DND-41 (cell line): ENCODE measurements at regions not wholly inside any gene's neighbourhood (a gene's known extent, or its start where the extent isn't known, plus 50 kb on each side); places are given as distances from the start of the nearest gene placed in this dataset.

Experiments used
- ATAC-seq: fragments of 200-7000 bp; cut with Tn5 transposase; 3 replicates; pipeline ENCODE4 v1.9.1; 2021; ENCODE audit warnings: low read depth; ENCODE audit not compliant: insufficient read depth
- DNase-seq: peaks from one replicate; pipeline ENCODE4 v3.0.0-alpha.2; 2020
- H2AFZ ChIP-seq: 2 replicates; pipeline ENCODE4 v1.6.0; 2012; ENCODE audit warnings: low read depth, low read length
- H3K27ac ChIP-seq: 2 replicates; pipeline ENCODE4 v1.5.1; 2012; ENCODE audit warnings: low read length, inconsistent platforms
- H3K27me3 ChIP-seq: fragments of 200-600 bp; sonication (generic); 2 replicates; pipeline ENCODE4 v1.6.0; 2012; ENCODE audit warnings: low read length, mild to moderate bottlenecking, inconsistent platforms; ENCODE audit not compliant: insufficient read depth, poor library complexity
- H3K36me3 ChIP-seq: 2 replicates; pipeline ENCODE4 v1.5.1; 2012; ENCODE audit warnings: low read length, inconsistent platforms; ENCODE audit not compliant: insufficient read depth
- H3K4me1 ChIP-seq: 2 replicates; pipeline ENCODE4 v1.5.1; 2012; ENCODE audit warnings: mild to moderate bottlenecking, low read length; ENCODE audit not compliant: insufficient read depth
- H3K4me2 ChIP-seq: 2 replicates; pipeline ENCODE4 v1.6.0; 2012; ENCODE audit warnings: mild to moderate bottlenecking, moderate library complexity, low read length, inconsistent platforms; ENCODE audit not compliant: insufficient read depth
- H3K4me3 ChIP-seq, 2 experiments: fragments of 200-600 bp in 1 of 2; shearing (Covaris generic) in 1 of 2; 2 replicates each; pipeline ENCODE4 v1.5.1; 2012 to 2016; ENCODE audit warnings: inconsistent platforms in 2 of 2, low read length in 2 of 2, mild to moderate bottlenecking in 2 of 2, low read depth in 1 of 2, moderate library complexity in 1 of 2
- H3K79me2 ChIP-seq: 2 replicates; pipeline ENCODE4 v1.6.0; 2012; ENCODE audit warnings: low read length, inconsistent platforms; ENCODE audit not compliant: insufficient read depth
- H3K9ac ChIP-seq: 2 replicates; pipeline ENCODE4 v1.6.0; 2012; ENCODE audit warnings: low read depth, mild to moderate bottlenecking, inconsistent platforms, low read length, moderate library complexity
- H3K9me3 ChIP-seq: 2 replicates; pipeline ENCODE4 v1.5.1; 2012; ENCODE audit warnings: low read length, moderate library complexity, mild to moderate bottlenecking, inconsistent platforms; ENCODE audit not compliant: insufficient read depth, severe bottlenecking
- H4K20me1 ChIP-seq: 2 replicates; pipeline ENCODE4 v1.6.0; 2012; ENCODE audit warnings: low read length; ENCODE audit not compliant: insufficient read depth
- CTCF ChIP-seq: IDR thresholded peaks from 2 replicates; pipeline ENCODE4 v1.5.1; 2012; ENCODE audit warnings: borderline replicate concordance, low read length, moderate library complexity, mild to moderate bottlenecking; ENCODE audit not compliant: poor library complexity, severe bottlenecking; ENCODE audit errors: extremely low read depth
- EZH2 ChIP-seq: IDR thresholded peaks from 3 replicates; pipeline ENCODE4 v1.6.1; 2012; ENCODE audit warnings: borderline replicate concordance, low read depth, mild to moderate bottlenecking, moderate library complexity, low read length, inconsistent platforms; ENCODE audit not compliant: severe bottlenecking

- H3K79me2 ChIP-seq, result no peaks in the 10 kb centered on the region
- H4K20me1 ChIP-seq, result no peaks in the 10 kb centered on the region
- no peak for DNase-seq
- no peak overlapping the region for H3K27ac ChIP-seq
- no peak overlapping the region for H2AFZ ChIP-seq
- H3K9ac ChIP-seq, result no peak overlapping the region
- H3K4me3 ChIP-seq, result no peak overlapping the region
- H3K27me3 ChIP-seq, result no peaks in the 10 kb centered on the region
- H3K4me1 ChIP-seq, result no peaks in the 10 kb centered on the region
- no peak overlapping the region for H3K4me2 ChIP-seq
- no peaks in the 10 kb centered on the region for H3K36me3 ChIP-seq
- ATAC-seq, result no peak
- TF ChIP-seq EZH2, result no peak
- TF ChIP-seq CTCF, result no peak
- peaks cover 3% of the 10 kb centered on the region for H3K9me3 ChIP-seq
Measured at GRCh38 chr10:107453561-107453960, 289.1 kb upstream of the SORCS1 start.

- H3K79me2 ChIP-seq, result no peaks in the 10 kb centered on the region
- no peaks in the 10 kb centered on the region for H3K27me3 ChIP-seq
- H3K27ac ChIP-seq, result no peak overlapping the region
- no peaks in the 10 kb centered on the region for H3K4me1 ChIP-seq
- H4K20me1 ChIP-seq, result no peaks in the 10 kb centered on the region
- H3K4me2 ChIP-seq, result no peak overlapping the region
- H2AFZ ChIP-seq, result no peak overlapping the region
- H3K9me3 ChIP-seq, result no peaks in the 10 kb centered on the region
- no peak for TF ChIP-seq CTCF
- no peak for TF ChIP-seq EZH2
- no peak overlapping the region for H3K9ac ChIP-seq
- H3K4me3 ChIP-seq, result no peak overlapping the region
- no peak for ATAC-seq
- DNase-seq, result no peak
- no peaks in the 10 kb centered on the region for H3K36me3 ChIP-seq
Measured at GRCh38 chr10:107451047-107451446, 286.5 kb upstream of the SORCS1 start.

GRCh38 chr10:107450056-107450455, 285.6 kb upstream of the SORCS1 start:
- H3K9me3 ChIP-seq, result no peaks in the 10 kb centered on the region
- H3K4me3 ChIP-seq, result no peak overlapping the region
- TF ChIP-seq CTCF (no peak), EZH2 (no peak)
- no peaks in the 10 kb centered on the region for H3K27me3 ChIP-seq
- ATAC-seq, result no peak
- H3K4me1 ChIP-seq, result no peaks in the 10 kb centered on the region
- H2AFZ ChIP-seq, result no peak overlapping the region
- no peaks in the 10 kb centered on the region for H3K36me3 ChIP-seq
- no peaks in the 10 kb centered on the region for H3K79me2 ChIP-seq
- no peak for DNase-seq
- H3K27ac ChIP-seq, result no peak overlapping the region
- no peak overlapping the region for H3K4me2 ChIP-seq
- no peak overlapping the region for H3K9ac ChIP-seq
- H4K20me1 ChIP-seq, result no peaks in the 10 kb centered on the region

GRCh38 chr10:107444443-107444842, 279.9 kb upstream of the SORCS1 start:
- Histone ChIP-seq H4K20me1 (no peaks in the 10 kb centered on the region), H3K4me2 (no peak overlapping the region), H3K4me3 (no peak overlapping the region), H3K27me3 (no peaks in the 10 kb centered on the region), H3K9ac (no peak overlapping the region), H3K27ac (no peak overlapping the region), H3K9me3 (no peaks in the 10 kb centered on the region), H3K79me2 (no peaks in the 10 kb centered on the region), H3K36me3 (no peaks in the 10 kb centered on the region), H2AFZ (no peak overlapping the region), H3K4me1 (no peaks in the 10 kb centered on the region)
- no peak for TF ChIP-seq CTCF
- TF ChIP-seq EZH2, result no peak
- no peak for ATAC-seq
- no peak for DNase-seq
